OCI-LY3 (cell line): ENCODE measurements at regions not wholly inside any gene's neighbourhood (a gene's known extent, or its start where the extent isn't known, plus 50 kb on each side); places are given as distances from the start of the nearest gene placed in this dataset.

Source experiments
- EZH2phosphoT487 ChIP-seq: fragments of 200-600 bp; shearing (Covaris generic); IDR thresholded peaks from 2 replicates; pipeline ENCODE4 v1.6.1; 2018; ENCODE audit warnings: antibody characterized with exemption, mixed run types, low read depth
- TF ChIP-seq, protein P1 (sequence below): fragments of 200-600, 300-600 bp; sonication (generic); IDR thresholded peaks from 2 replicates; pipeline ENCODE4 v1.5.1; 2014; ENCODE audit warnings: antibody characterized with exemption, low read length, low read depth

GRCh38 chr2:221112744-221113143 lies 459.4 kb downstream of the EPHA4 start:
- TF ChIP-seq, protein P1, sequence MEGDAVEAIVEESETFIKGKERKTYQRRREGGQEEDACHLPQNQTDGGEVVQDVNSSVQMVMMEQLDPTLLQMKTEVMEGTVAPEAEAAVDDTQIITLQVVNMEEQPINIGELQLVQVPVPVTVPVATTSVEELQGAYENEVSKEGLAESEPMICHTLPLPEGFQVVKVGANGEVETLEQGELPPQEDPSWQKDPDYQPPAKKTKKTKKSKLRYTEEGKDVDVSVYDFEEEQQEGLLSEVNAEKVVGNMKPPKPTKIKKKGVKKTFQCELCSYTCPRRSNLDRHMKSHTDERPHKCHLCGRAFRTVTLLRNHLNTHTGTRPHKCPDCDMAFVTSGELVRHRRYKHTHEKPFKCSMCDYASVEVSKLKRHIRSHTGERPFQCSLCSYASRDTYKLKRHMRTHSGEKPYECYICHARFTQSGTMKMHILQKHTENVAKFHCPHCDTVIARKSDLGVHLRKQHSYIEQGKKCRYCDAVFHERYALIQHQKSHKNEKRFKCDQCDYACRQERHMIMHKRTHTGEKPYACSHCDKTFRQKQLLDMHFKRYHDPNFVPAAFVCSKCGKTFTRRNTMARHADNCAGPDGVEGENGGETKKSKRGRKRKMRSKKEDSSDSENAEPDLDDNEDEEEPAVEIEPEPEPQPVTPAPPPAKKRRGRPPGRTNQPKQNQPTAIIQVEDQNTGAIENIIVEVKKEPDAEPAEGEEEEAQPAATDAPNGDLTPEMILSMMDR: no peak
- TF ChIP-seq EZH2phosphoT487: no peak
